Pancreas (tissue), 10 donors: ENCODE measurements at regions not wholly inside any gene's neighbourhood (a gene's known extent, or its start where the extent isn't known, plus 50 kb on each side); places are given as distances from the start of the nearest gene placed in this dataset.

Experiments
- ATAC-seq, 4 donors: fragments of 200-7000 bp; cut with Tn5 transposase; one replicate each; pipeline versions ENCODE4 v1.8.0 to v1.9.1; 2020; ENCODE audit warnings: mild to moderate bottlenecking in 4 of 4, moderate library complexity in 4 of 4
- DNase-seq, 6 donors: peaks; one replicate each; pipeline ENCODE4 v3.0.0-alpha.2; 2020
- FAIRE-seq: peaks from 2 replicates; lab custom pipeline; 2012; peaks lifted over from hg19 to GRCh38; lab: Jason Lieb, UNC
- H3K27ac ChIP-seq, 4 donors: fragments of 200-600 bp; sonication (generic); 1 replicate in 3 of 4; 2 replicates in 1 of 4; pipeline versions ENCODE4 v1.5.0 to v1.8.0; 2020
- H3K27me3 ChIP-seq, 4 donors: fragments of 200-600 bp; one replicate each; pipeline ENCODE4 v1.8.0; 2021
- H3K36me3 ChIP-seq, 3 donors: fragments of 200-600 bp; sonication (generic) in 1 of 3; one replicate each; pipeline versions ENCODE4 v1.5.0 to v1.8.0; 2020 to 2021
- H3K4me1 ChIP-seq, 3 donors: fragments of 200-600 bp; one replicate each; pipeline ENCODE4 v1.8.0; 2021
- H3K4me3 ChIP-seq, 4 donors: fragments of 200-600 bp; sonication (generic) in 2 of 4; one replicate each; pipeline versions ENCODE4 v1.5.0 to v1.8.0; 2020 to 2021
- H3K9me3 ChIP-seq, 4 donors: fragments of 200-600 bp; one replicate each; pipeline ENCODE4 v1.8.0; 2021
- WGBS, 2 donors: extraction: QIAGEN DNeasy Blood & Tissue Kit; methylation state at CpG; one replicate each; pipeline ENCODE4 v1.1.7; 2013; 5-methylcytosine and 5-hydroxymethylcytosine counted together
- intact Hi-C, 3 donors: fragments of 100-400 bp; cut with DNase I; formaldehyde crosslinking; loops; one replicate each; pipeline versions ENCODE4 v1.11.1 to v1.14.2; 2022
- TF ChIP-seq, protein P1 (sequence below), 4 donors: fragments of 200-600 bp; sonication (generic) in 3 of 4; IDR thresholded peaks; one replicate each; pipeline versions ENCODE4 v1.5.0 to v1.8.0; 2021; ENCODE audit warnings: antibody characterized with exemption in 4 of 4
- donor health status: healthy with polysubstance abuse.
- donor health status: DM: no; HTN: no; CAD: no; lungs with moderate emphysema.
- donor health status: DM: no; HTN: no; CAD: no.
- donor health status: control.
- donor health status: control.
- donor health status: Bipolar disorder and iron deficiency.
- donor health status: DM: yes; HTN: yes; CAD: no.
- donor health status: DM: no; HTN: no; CAD: no.
- donor health status: DM: no; HTN: no; CAD: no.
- donor health status: DM: yes; HTN: yes; CAD: no.

DNA sequence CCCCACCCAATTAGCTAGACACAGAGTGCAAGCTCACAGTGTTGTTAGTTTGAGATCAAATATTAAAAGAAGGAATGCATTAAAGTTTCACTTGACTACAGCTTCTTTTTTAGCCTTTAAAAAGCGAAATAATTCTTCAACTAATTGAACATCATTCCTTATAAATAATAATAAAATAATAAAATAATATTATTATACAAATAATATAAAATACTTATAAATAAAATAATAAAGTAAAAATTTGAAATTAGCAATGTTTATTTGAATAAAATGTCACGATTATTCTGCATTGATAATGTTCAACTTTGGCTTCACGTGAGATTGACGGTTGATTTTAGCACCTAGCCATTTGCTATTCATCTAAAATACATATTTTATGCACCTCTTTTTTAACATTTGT lies 819.3 kb downstream of the FRK start:
- Histone ChIP-seq H3K9me3 (no peaks in the 10 kb centered on the region), H3K4me3 (no peak overlapping the region), H3K27ac (no peak overlapping the region), H3K27me3 (no peaks in the 10 kb centered on the region), H3K4me1 (no peaks in the 10 kb centered on the region), H3K36me3 (no peaks in the 10 kb centered on the region)
- intact Hi-C loops = no loop called here
- ATAC-seq (no peak), FAIRE-seq (no peak), DNase-seq (no peak)
- WGBS, 2 donors = 82 to 85% methylated on average over 4 of the region's 4 CpGs
- TF ChIP-seq, protein P1, sequence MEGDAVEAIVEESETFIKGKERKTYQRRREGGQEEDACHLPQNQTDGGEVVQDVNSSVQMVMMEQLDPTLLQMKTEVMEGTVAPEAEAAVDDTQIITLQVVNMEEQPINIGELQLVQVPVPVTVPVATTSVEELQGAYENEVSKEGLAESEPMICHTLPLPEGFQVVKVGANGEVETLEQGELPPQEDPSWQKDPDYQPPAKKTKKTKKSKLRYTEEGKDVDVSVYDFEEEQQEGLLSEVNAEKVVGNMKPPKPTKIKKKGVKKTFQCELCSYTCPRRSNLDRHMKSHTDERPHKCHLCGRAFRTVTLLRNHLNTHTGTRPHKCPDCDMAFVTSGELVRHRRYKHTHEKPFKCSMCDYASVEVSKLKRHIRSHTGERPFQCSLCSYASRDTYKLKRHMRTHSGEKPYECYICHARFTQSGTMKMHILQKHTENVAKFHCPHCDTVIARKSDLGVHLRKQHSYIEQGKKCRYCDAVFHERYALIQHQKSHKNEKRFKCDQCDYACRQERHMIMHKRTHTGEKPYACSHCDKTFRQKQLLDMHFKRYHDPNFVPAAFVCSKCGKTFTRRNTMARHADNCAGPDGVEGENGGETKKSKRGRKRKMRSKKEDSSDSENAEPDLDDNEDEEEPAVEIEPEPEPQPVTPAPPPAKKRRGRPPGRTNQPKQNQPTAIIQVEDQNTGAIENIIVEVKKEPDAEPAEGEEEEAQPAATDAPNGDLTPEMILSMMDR (IDR thresholded peaks at IDR 0.05) = no peak

DNA sequence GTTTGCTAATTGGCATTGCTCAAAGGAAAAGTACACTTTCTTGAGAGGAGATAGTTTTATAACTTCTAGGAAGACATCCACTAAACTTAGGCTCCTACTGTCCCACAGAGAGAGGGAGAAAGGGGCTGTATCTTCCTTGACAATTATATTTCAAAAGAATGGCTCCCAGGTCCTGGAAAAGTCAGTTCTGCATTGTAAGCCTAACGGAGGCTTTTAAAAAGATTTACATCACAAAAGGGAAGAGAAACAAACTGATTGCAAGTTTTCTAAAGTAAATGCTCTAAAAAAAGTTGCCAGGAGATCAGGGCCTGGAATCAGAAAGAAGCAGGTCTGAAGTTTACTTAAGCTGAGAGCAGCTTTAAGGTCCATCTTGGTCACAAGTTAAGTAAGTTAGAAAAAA lies 839.5 kb downstream of the FRK start:
- intact Hi-C loops = no loop called here
- WGBS, 2 donors = 61 to 69% methylated on average over 1 of the region's 1 CpG
- H3K27me3 ChIP-seq = no peaks in the 10 kb centered on the region
- no peaks in the 10 kb centered on the region for H3K9me3 ChIP-seq
- no peaks in the 10 kb centered on the region for H3K4me1 ChIP-seq
- TF ChIP-seq, protein P1 (IDR thresholded peaks at IDR 0.05) = no peak
- H3K27ac ChIP-seq = no peak overlapping the region
- no peaks in the 10 kb centered on the region for H3K36me3 ChIP-seq
- FAIRE-seq = no peak
- no peak for DNase-seq
- no peak overlapping the region for H3K4me3 ChIP-seq
- ATAC-seq = no peak

DNA sequence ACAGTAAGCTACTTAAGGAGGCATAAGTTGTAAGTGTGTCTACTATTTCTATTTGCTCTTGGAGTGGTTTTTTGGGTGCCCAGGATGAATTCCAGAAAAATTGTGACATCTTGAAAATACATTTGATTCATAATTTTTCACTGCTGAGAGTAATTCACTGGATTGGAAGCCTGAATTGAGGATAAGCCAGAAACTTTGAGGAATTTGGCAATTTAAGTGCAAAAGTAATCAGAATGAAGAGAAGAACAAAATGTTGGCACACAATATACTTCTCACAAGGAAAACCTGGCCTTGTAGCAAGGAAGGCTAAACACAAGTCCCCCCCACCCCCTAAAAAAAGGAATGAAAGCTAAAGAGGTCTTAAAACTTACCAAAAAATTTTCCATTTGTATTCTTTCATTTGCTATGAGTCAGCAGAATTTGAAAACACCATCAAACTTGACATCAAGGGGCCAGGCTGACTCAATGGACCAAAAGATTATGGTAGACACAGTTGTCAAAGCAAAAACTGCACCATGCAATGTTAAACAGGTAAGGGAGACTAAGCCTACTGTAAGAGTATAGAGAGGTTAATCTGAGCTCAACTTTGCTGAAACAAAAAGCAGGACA lies 840.0 kb downstream of the FRK start:
- TF ChIP-seq, protein P1 (IDR thresholded peaks at IDR 0.05) = no peak
- no peaks in the 10 kb centered on the region for H3K27me3 ChIP-seq
- H3K4me1 ChIP-seq = no peaks in the 10 kb centered on the region
- FAIRE-seq (no peak), DNase-seq (no peak), ATAC-seq (no peak)
- no peak overlapping the region for H3K4me3 ChIP-seq
- H3K36me3 ChIP-seq = no peaks in the 10 kb centered on the region
- no peak overlapping the region for H3K27ac ChIP-seq
- H3K9me3 ChIP-seq = no peaks in the 10 kb centered on the region
- intact Hi-C loops = no loop called here

DNA sequence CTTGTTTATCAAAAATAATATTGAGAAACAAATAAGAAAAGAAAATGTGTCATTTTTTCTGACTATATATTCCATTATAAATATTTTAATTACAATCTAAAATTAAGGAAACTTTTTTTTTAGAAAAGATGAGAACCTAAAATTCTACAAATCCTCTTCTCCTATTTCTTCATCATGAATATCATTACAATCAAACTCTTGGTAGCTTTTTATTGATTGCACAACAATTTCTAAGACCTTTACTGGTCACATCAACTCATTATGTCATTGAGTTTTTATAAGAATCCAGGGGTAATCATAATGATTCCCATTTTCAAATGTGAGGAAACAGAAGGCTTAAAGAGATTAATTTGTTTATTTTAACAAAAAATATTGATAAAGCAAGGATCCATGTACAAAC lies 841.0 kb downstream of the FRK start:
- no peak for ATAC-seq
- intact Hi-C loops = no loop called here

DNA sequence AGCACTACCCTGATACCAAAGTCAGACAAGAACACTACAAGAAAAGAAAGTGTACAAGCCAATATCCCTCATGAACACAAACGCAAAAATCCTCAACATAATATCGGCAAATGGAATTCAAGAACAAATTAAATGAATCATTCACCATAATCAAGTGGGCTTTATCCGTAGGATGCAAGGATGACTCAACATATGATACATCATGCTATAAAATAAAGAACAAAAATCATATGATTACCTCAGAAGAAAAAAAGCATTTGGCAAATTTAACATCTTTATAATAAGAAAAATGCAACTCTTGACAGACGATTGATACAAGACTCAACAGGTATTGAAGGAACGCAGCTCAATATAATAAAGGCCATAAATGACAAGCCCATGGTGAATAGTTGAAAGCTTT lies 843.9 kb downstream of the FRK start:
- Histone ChIP-seq H3K27ac (no peak overlapping the region), H3K4me1 (no peaks in the 10 kb centered on the region), H3K36me3 (no peaks in the 10 kb centered on the region), H3K27me3 (no peaks in the 10 kb centered on the region), H3K4me3 (no peak overlapping the region), H3K9me3 (no peaks in the 10 kb centered on the region)
- TF ChIP-seq, protein P1 (IDR thresholded peaks at IDR 0.05) = no peak
- no peak for DNase-seq
- no peak for FAIRE-seq
- intact Hi-C loops = no loop called here
- no peak for ATAC-seq
- WGBS, 2 donors = 83 to 91% methylated on average over 5 of the region's 5 CpGs

More for the DNA sequence above, 841.0 kb downstream of the FRK start:
- TF ChIP-seq, protein P1 (IDR thresholded peaks at IDR 0.05) = no peak
- Histone ChIP-seq H3K27me3 (no peaks in the 10 kb centered on the region), H3K9me3 (no peaks in the 10 kb centered on the region), H3K4me1 (no peaks in the 10 kb centered on the region), H3K36me3 (no peaks in the 10 kb centered on the region), H3K27ac (no peak overlapping the region), H3K4me3 (no peak overlapping the region)
- FAIRE-seq (no peak), DNase-seq (no peak)
